H1 (cell line): ENCODE measurements at regions not wholly inside any gene's neighbourhood (a gene's known extent, or its start where the extent isn't known, plus 50 kb on each side); places are given as distances from the start of the nearest gene placed in this dataset.

Source experiments
- BRCA1 ChIP-seq: IDR thresholded peaks from 2 replicates; pipeline ENCODE4 v1.6.1; 2012; ENCODE audit warnings: low read depth, low read length, improper control_type of control experiment
- CBX5 ChIP-seq: fragments of 300-800, 300-1000 bp; sonication (generic); IDR thresholded peaks from 2 replicates; pipeline ENCODE4 v1.7.1; 2016; ENCODE audit warnings: antibody characterized with exemption, low read length, low read depth
- CTCF ChIP-seq, 3 experiments: IDR thresholded peaks; 1 replicate in 2 of 3; 2 replicates in 1 of 3; pipeline versions ENCODE4 v1.5.1 to v1.6.1; 2011; ENCODE audit warnings: low read length in 3 of 3, mild to moderate bottlenecking in 3 of 3, inconsistent platforms in 2 of 3, low read depth in 1 of 3, moderate library complexity in 1 of 3; ENCODE audit not compliant: insufficient read depth in 1 of 3; ENCODE audit errors: control extremely low read depth in 1 of 3
- EZH2 ChIP-seq: fragments of 200-600 bp; sonication (generic); IDR thresholded peaks from 2 replicates; pipeline ENCODE4 v1.7.1; 2012; ENCODE audit warnings: low read depth, mild to moderate bottlenecking, moderate library complexity, low read length, inconsistent platforms; ENCODE audit not compliant: severe bottlenecking
- POLR2A ChIP-seq, 2 experiments: IDR thresholded peaks; 1 replicate in 1 of 2; 2 replicates in 1 of 2; pipeline ENCODE4 v1.6.1; 2011; ENCODE audit warnings: low read depth in 2 of 2, low read length in 2 of 2, mild to moderate bottlenecking in 2 of 2; ENCODE audit errors: control extremely low read depth in 1 of 2
- SP1 ChIP-seq: IDR thresholded peaks from 2 replicates; pipeline ENCODE4 v1.6.1; 2011; ENCODE audit warnings: low read depth, low read length
- TAF1 ChIP-seq: IDR thresholded peaks from 2 replicates; pipeline ENCODE4 v1.6.1; 2011; ENCODE audit warnings: mild to moderate bottlenecking, low read depth, low read length
- TEAD4 ChIP-seq: IDR thresholded peaks from 2 replicates; pipeline ENCODE4 v1.6.1; 2012; ENCODE audit warnings: low read depth, low read length, inconsistent platforms, mixed read lengths

GRCh38 chr13:65936249-65936648, 1293.9 kb downstream of the PCDH9 start:
- TF ChIP-seq TEAD4 (no peak), POLR2A (IDR thresholded peaks at IDR 0.05; ENCODE audit: control extremely low read depth in 1 of 2, low read depth in 2 of 2, low read length in 2 of 2) (no peak), CTCF (IDR thresholded peaks at IDR 0.05; ENCODE audit: control extremely low read depth in 1 of 3, insufficient read depth in 1 of 3, low read depth in 1 of 3, low read length in 3 of 3) (no peak), TAF1 (no peak), SP1 (no peak), EZH2 (no peak), CBX5 (no peak), BRCA1 (no peak)
